ENCODE measurements at regions not wholly inside any gene's neighbourhood (a gene's known extent, or its start where the extent isn't known, plus 50 kb on each side); places are given as distances from the start of the nearest gene placed in this dataset.
"Not testable (repeated sequence)": the region's sequence is repeated elsewhere in the genome, so short reads cannot be mapped to it uniquely, and the experiment has no call there.

- DNase-seq, result not testable (repeated sequence)
Measured at GRCh38 chr7:118956285-118956684, 731.8 kb downstream of the ANKRD7 start.

GRCh38 chr7:118969370-118969769 lies 744.9 kb downstream of the ANKRD7 start:
- DNase-seq, result no peak

DNA sequence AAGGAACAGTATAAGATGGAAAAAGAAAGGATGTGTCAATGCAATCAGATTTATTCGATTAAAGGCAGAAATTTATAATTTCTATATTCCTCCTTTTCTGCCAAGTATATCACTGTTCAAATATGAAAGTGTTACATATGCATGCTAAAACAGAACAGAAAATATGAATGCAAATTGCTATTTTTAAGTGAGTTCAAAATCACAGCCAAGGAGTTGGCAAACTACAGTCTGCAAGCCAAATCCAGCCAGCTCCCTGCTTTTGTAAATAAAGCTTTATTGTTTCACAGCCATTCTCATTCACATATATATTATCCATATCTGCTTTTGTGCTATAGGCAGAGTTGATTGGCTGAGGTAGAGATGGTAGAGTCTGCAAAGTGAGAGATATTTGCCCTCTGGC lies 747.2 kb downstream of the ANKRD7 start:
- DNase-seq, result no peak

- no peak for DNase-seq
Measured at GRCh38 chr7:118974836-118975235, 750.3 kb downstream of the ANKRD7 start.

- DNase-seq, result no peak
Measured at GRCh38 chr7:118995350-118995749, 770.8 kb downstream of the ANKRD7 start.

GRCh38 chr7:119007236-119007635 lies 782.7 kb downstream of the ANKRD7 start:
- DNase-seq, result no peak

- DNase-seq, result no peak
Measured at GRCh38 chr7:119010635-119011034, 786.1 kb downstream of the ANKRD7 start.

DNA sequence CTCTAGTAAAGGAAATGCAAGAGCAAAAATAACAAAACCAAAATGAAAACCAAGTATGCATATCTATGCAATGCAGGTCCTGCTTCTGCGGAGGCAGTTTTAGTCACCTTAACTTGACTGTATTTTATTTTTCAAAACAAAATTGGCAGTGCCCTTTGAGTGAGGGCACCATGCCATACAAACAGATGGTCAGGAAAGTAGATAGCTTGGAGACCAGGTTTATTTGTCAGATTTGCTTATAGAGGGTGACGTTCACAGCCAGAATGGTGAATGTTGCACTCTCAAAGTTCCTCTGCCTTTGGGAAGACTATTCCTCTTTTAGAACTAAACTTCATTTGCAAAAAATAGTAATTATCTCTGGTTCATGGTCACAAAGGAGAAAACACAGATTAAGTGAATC lies 801.9 kb downstream of the ANKRD7 start:
- no peak for DNase-seq

DNA sequence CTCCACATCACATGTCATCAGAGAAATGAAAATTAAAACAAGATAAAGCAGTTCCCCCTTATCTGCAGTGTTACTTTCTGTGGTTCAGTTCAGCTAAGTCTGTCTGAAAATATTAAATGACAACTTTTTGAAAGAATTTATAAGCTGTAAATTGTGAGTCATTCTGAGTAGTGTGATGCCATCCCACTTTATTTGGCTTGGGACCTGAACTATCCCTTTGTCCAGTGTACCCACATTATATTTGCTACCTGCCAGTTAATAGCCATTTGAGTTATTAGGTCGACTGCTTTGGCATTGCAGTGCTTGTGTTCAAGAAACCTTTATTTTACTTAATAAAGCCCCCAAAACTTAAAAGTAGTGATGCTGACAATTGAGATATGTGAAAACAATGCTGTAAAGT lies 804.2 kb downstream of the ANKRD7 start:
- no peak for DNase-seq

DNA sequence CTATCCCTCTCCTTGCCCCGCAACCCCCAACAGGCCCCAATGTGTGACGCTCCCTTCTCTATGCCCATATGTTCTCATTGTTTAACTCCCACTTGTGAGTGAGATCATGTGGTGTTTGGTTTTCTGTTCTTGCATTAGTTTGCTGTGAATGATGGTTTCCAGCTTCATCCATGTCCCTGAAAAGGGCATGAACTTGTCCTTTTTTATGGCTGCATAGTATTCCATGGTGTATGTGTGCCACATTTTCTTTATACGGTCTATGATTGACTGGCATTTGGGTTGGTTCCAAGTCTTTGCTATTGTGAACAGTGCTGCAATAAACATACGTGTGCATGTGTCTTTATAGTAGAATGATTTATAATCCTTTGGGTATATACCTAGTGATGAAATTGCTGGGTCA lies 807.6 kb downstream of the ANKRD7 start:
- DNase-seq, result not testable (repeated sequence)

GRCh38 chr7:119033641-119034040 lies 809.1 kb downstream of the ANKRD7 start:
- no peak for DNase-seq

DNA sequence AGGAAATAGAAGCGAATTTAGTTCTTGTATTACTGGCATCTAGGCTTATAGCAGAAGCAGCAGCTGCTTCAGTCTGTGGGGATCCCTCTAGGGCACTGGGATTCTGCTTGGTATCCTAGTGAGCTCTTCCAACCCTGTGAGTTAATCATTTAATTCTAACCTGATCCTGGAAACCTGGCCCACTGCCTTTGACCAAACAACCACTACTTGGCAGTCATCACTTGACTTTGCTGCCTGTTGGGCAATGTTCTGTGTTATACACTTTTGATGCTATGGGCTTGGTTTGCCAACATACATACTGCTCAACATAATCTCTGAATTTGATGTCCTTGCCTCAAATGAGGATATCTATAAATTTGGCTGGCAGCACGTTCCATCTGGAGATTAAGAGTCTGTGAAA lies 813.4 kb downstream of the ANKRD7 start:
- DNase-seq, result no peak

- DNase-seq, result no peak
Measured at GRCh38 chr7:119046068-119046467, 821.6 kb downstream of the ANKRD7 start.

GRCh38 chr7:119065966-119066365 lies 841.5 kb downstream of the ANKRD7 start:
- DNase-seq, result no peak

DNA sequence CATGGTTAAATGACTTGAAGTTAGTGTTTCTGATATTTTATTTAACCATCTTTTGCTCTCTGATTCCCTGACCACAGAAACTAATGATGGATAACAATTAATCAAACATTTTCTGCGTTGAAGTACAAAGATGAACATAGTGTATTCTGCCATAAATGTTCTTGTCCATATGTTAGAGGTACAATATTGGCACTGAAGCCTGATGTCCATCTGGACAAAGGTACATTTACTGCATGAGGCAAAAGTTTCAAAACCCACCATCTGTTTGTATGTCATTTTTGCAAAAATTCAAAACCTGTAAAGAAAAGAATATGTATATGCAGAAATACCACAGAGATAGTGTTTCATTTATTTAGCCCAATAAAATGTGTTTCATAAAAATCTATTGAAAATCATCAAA lies 861.5 kb downstream of the ANKRD7 start:
- no peak for DNase-seq

DNA sequence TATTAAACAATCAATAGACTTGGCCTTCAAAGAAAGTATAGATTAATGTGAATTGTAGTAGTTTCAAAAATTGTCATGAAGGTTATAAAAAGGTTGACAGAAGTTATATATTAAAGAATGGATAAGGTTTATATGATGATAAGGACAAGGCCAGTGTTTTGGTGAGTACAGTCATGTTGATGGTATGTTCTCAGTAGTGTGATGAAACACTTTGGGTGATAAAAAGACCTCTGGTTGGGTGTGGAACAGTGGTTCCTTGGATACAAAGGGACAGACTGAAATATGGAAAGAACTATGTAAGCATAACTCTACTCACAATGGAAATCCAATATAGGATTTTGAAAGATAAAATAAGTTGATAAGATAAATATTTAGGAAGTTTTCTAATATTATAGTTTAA lies 866.3 kb downstream of the ANKRD7 start:
- no peak for DNase-seq

DNA sequence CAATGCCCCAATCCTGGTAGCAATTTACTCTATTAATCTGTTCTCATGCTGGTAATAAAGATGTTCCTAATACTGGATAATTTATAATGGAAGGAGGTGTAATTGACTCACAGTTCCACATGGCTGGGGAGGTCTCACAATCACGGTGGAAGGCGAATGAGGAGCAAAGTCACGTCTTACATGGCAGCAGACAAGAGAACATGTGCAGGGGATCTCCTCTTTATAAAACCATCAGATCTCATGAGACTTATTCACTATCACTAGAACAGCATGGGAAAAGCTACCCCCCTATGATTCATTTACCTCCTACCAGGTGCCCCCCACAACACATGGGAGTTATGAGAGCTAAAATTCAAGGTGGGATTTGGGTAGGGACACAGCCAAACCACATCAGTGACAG lies 872.2 kb downstream of the ANKRD7 start:
- no peak for DNase-seq

DNA sequence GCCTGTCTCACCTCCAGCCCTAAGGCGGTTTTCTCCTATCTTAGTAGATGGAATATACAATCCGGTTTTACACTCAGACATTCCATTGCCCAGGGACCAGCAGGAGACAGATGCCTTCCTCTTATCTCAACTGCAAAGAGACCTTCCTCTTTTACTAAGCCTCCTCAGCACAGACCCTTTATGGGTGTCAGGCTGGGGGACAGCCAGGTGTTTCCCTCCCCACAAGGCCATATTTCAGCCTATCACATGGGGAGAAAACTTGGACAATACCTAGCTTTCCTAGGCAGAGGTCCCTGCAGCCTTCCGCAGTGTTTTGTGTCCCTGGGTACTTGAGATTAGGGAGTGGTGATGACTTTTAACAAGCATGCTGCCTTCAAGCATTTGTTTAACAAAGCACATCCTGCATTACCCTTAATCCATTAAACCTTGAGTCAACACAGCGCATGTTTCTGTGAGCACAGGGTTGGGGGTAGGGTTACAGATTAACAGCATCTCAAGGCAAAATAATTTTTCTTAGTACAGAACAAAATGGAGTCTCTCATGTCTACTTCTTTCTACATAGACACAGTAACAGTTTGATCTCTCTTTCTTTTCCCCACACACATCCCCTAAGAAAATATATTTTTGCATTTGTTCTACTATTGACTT lies 876.2 kb downstream of the ANKRD7 start:
- peak; percentile 3 for DNase-seq

DNA sequence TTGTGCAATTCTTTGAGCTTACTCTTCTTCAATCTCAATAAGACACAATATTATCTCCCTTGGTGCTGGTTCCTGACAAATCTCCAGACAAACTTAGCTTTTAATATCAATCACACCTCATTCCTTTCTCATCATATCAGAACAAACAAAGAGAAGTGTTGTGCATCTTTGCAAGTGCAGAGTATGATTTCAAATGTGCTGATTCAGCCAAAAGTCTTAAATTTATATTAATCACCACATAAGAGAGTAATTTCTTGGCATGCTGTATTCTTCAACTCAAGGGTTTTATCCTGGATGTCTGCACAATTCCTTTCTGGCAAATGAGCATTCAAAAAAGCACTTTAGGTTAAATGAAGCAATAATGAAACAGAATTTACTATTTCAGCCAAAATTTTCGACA lies 877.8 kb downstream of the ANKRD7 start:
- no peak for DNase-seq

- no peak for DNase-seq
Measured at GRCh38 chr7:119105381-119105780, 880.9 kb downstream of the ANKRD7 start.

GRCh38 chr7:119123326-119123725 lies 898.8 kb downstream of the ANKRD7 start:
- no peak for DNase-seq

DNA sequence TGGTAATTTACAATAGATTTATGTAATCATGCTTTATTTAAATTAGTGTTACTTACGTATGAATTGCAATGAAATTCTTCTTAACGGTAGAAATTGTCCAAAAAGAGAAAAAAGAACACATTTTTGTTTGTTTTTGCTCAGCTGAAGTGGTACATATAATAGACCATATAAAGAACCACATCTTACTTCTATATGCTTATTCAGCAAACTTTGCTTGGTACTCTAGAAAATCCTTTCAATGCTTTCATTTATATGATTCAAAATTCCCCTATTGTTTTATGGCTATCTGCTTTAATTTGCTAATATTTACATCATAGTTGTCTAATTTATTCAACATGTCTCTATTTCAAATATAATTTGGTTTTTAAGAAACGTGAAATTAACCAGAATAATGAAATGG lies 903.2 kb downstream of the ANKRD7 start:
- DNase-seq, result no peak

DNA sequence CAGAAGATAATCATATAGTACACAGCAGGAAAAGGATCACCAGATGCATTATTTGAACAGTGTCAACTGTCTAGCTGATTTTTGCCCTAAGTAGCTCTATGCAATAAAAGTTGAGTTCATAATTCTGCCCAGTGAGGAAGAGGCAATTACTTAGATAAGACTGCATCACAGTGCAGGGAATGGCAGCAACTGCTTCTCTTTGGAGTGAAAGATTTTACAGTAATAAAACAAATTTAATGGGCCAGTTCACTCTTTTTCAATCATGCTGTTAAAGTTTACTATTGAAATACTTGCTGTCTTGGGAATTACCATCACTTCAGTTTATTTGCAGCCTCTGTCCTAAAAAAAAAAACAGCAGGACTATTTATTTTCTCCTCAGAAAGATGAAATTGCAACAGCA lies 907.9 kb downstream of the ANKRD7 start:
- no peak for DNase-seq

GRCh38 chr7:119167431-119167830 lies 942.9 kb downstream of the ANKRD7 start:
- DNase-seq, result peak; percentile 4

DNA sequence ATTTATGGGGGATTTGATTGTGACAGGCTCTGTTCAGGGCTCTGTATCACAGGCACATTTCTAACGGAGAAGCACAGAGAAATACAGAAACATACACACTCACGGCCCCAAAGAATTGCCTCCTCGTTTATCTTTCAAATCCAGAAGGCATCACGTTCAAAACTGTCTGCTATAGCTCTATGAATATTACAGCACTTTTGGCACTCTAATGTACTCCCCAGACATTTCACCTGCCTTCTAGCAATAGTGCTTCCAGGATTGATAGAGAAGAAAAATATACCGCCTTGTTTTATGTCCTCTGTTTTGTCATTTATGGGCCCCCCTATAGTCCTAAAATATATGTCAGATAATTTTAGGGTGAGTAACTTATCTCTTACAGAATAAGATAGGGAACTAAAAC lies 947.5 kb downstream of the ANKRD7 start:
- no peak for DNase-seq
